HCT116 (cell line): ENCODE measurements at regions not wholly inside any gene's neighbourhood (a gene's known extent, or its start where the extent isn't known, plus 50 kb on each side); places are given as distances from the start of the nearest gene placed in this dataset.

Experiments
- ATAC-seq: fragments of 200-7000 bp; cut with Tn5 transposase; 2 replicates; pipeline ENCODE4 v1.9.1; 2020; ENCODE audit warnings: mild to moderate bottlenecking, moderate library complexity
- BruUV-seq: library from RNA; stranded (reverse); fragments of 400-500 nt; replicated peaks from 2 replicates; lab custom pipeline; 2021; lab: Mats Ljungman, UMichigan
- CTCF ChIA-PET: fragments of 300-600 bp; sonication (Branson Sonifier 250); formaldehyde crosslinking; loops from one replicate; lab custom pipeline; 2021; ENCODE audit warnings: antibody characterized with exemption; lab: Charles Lee
- POLR2A ChIA-PET: fragments of 300-600, 350-600 bp; sonication (Branson Sonifier 250); formaldehyde crosslinking; loops from one replicate; lab custom pipeline; 2021; ENCODE audit warnings: antibody characterized with exemption; lab: Charles Lee
- RAD21 ChIA-PET, 2 experiments: fragments of 300-600 bp; sonication (Branson Sonifier 250); formaldehyde crosslinking; loops; one replicate each; lab custom pipeline; 2023; ENCODE audit warnings: low total read pairs in 2 of 2; ENCODE audit not compliant: uncharacterized antibody in 2 of 2, unreplicated experiment in 2 of 2, low non-redundant PET in 1 of 2; lab: Charles Lee
- DNase-seq: peaks from one replicate; pipeline ENCODE4 v3.0.0-alpha.2; 2010; ENCODE audit warnings: low read depth, low spot score
- H2AFZ ChIP-seq: fragments of 200-600 bp; shearing (Covaris generic), sonication (generic); 2 replicates; pipeline ENCODE4 v1.6.1; 2017; ENCODE audit warnings: low read depth, mixed run types, mixed read lengths, antibody characterized with exemption, low read length; ENCODE audit not compliant: poor library complexity, severe bottlenecking
- H3K27ac ChIP-seq: 2 replicates; pipeline ENCODE4 v1.5.1; 2012; ENCODE audit warnings: low read depth, low read length
- H3K27me3 ChIP-seq: fragments of 200-600 bp; sonication (generic); 2 replicates; pipeline ENCODE4 v1.6.1; 2016; ENCODE audit warnings: mixed run types, low read length, mixed read lengths; ENCODE audit not compliant: insufficient read depth
- H3K36me3 ChIP-seq, 2 experiments: fragments of 200-500 bp in 1 of 2; fragments of 200-600 bp in 1 of 2; sonication (Bioruptor generic) in 1 of 2; sonication (generic) in 1 of 2; 2 replicates each; pipeline versions ENCODE4 v1.5.1 to v1.6.1; 2014 to 2016; ENCODE audit warnings: low read length in 2 of 2, inconsistent platforms in 1 of 2, mixed read lengths in 1 of 2, mixed run types in 1 of 2; ENCODE audit not compliant: insufficient read depth in 2 of 2, control insufficient read depth in 1 of 2
- H3K4me1 ChIP-seq, 2 experiments: fragments of 200-600 bp in 1 of 2; sonication (generic) in 1 of 2; 2 replicates each; pipeline versions ENCODE4 v1.5.1 to v1.6.1; 2012 to 2017; ENCODE audit warnings: low read length in 2 of 2, inconsistent platforms in 1 of 2, mild to moderate bottlenecking in 1 of 2, mixed read lengths in 1 of 2, mixed run types in 1 of 2, moderate library complexity in 1 of 2; ENCODE audit not compliant: insufficient read depth in 2 of 2, control insufficient read depth in 1 of 2
- H3K4me2 ChIP-seq: fragments of 200-600 bp; sonication (generic); 2 replicates; pipeline ENCODE4 v1.6.1; 2017; ENCODE audit warnings: mixed run types, low read length, mixed read lengths
- H3K4me3 ChIP-seq, 2 experiments: fragments of 200-600 bp in 1 of 2; sonication (generic) in 1 of 2; replicated peaks in 1 of 2; 2 replicates each; pipeline ENCODE4 v1.5.1; 2011 to 2016; ENCODE audit warnings: low read length in 2 of 2, control low read depth in 1 of 2, low read depth in 1 of 2, mild to moderate bottlenecking in 1 of 2, mixed read lengths in 1 of 2, mixed run types in 1 of 2
- H3K79me2 ChIP-seq: fragments of 200-600 bp; sonication (generic); 2 replicates; pipeline ENCODE4 v1.6.1; 2017; ENCODE audit warnings: mild to moderate bottlenecking, mixed run types, low read length, moderate library complexity, mixed read lengths; ENCODE audit not compliant: insufficient read depth
- H3K9ac ChIP-seq: fragments of 200-600 bp; sonication (generic); 2 replicates; pipeline ENCODE4 v1.6.1; 2016; ENCODE audit warnings: low read length, mixed read lengths
- H3K9me2 ChIP-seq: fragments of 200-600 bp; sonication (generic), shearing (Covaris generic); 2 replicates; pipeline ENCODE4 v1.6.1; 2017; ENCODE audit warnings: mixed run types, mild to moderate bottlenecking, moderate library complexity; ENCODE audit not compliant: insufficient read depth
- H3K9me3 ChIP-seq, 2 experiments: fragments of 200-500 bp in 1 of 2; fragments of 200-600 bp in 1 of 2; sonication (Bioruptor generic) in 1 of 2; sonication (generic) in 1 of 2; 2 replicates each; pipeline ENCODE4 v1.6.1; 2014 to 2017; ENCODE audit warnings: low read length in 2 of 2, mixed read lengths in 2 of 2, inconsistent platforms in 1 of 2, low read depth in 1 of 2, mild to moderate bottlenecking in 1 of 2, mixed run types in 1 of 2, moderate library complexity in 1 of 2; ENCODE audit not compliant: control insufficient read depth in 1 of 2, insufficient read depth in 1 of 2
- H4K20me1 ChIP-seq: fragments of 200-600 bp; sonication (generic), shearing (Covaris generic); 2 replicates; pipeline ENCODE4 v1.6.1; 2017; ENCODE audit warnings: mixed run types, mild to moderate bottlenecking, moderate library complexity; ENCODE audit not compliant: insufficient read depth
- CBX3 ChIP-seq: IDR thresholded peaks from 2 replicates; pipeline ENCODE4 v1.6.1; 2012; ENCODE audit warnings: low read depth
- FOSL1 ChIP-seq: IDR thresholded peaks from 2 replicates; pipeline ENCODE4 v1.6.1; 2012; ENCODE audit warnings: low read depth
- POLR2AphosphoS5 ChIP-seq: IDR thresholded peaks from 2 replicates; pipeline ENCODE4 v1.6.1; 2011; ENCODE audit warnings: mild to moderate bottlenecking, low read depth, low read length, moderate library complexity
- SP1 ChIP-seq: IDR thresholded peaks from 2 replicates; pipeline ENCODE4 v1.6.1; 2012; ENCODE audit warnings: low read depth
- SRF ChIP-seq: IDR thresholded peaks from 2 replicates; pipeline ENCODE4 v1.6.1; 2012; ENCODE audit warnings: low read depth
- ZNF274 ChIP-seq: fragments of 200-500 bp; sonication (Bioruptor generic); IDR thresholded peaks from 2 replicates; pipeline ENCODE4 v1.6.1; 2014; ENCODE audit warnings: mild to moderate bottlenecking, low read depth, low read length, inconsistent platforms
- intact Hi-C: fragments of 100-400 bp; cut with micrococcal nuclease; formaldehyde crosslinking; loops from 2 replicates; pipeline ENCODE4 v1.10.0; 2022
- TF ChIP-seq, protein P1 (sequence below): IDR thresholded peaks from 2 replicates; pipeline ENCODE4 v1.6.1; 2012; ENCODE audit warnings: low read depth
- TF ChIP-seq, protein P2 (sequence below): IDR thresholded peaks from 2 replicates; pipeline ENCODE4 v1.6.1; 2011; ENCODE audit warnings: mild to moderate bottlenecking, low read length, moderate library complexity; ENCODE audit not compliant: insufficient replicate concordance; ENCODE audit errors: extremely low read depth
- TF ChIP-seq, protein P3 (sequence below): IDR thresholded peaks from 2 replicates; pipeline ENCODE4 v1.6.1; 2012
- TF ChIP-seq, protein P4 (sequence below), 3 experiments: fragments of 200-600 bp in 1 of 3; sonication (generic) in 1 of 3; IDR thresholded peaks in 2 of 3; conservative IDR thresholded peaks in 1 of 3; 2 replicates each; pipeline ENCODE4 v1.5.1; 2012 to 2017; ENCODE audit warnings: low read depth in 2 of 3, low read length in 2 of 3, antibody characterized with exemption in 1 of 3, borderline replicate concordance in 1 of 3, control low read depth in 1 of 3, mild to moderate bottlenecking in 1 of 3, mixed read lengths in 1 of 3, mixed run types in 1 of 3, moderate library complexity in 1 of 3; ENCODE audit not compliant: insufficient read depth in 1 of 3

DNA sequence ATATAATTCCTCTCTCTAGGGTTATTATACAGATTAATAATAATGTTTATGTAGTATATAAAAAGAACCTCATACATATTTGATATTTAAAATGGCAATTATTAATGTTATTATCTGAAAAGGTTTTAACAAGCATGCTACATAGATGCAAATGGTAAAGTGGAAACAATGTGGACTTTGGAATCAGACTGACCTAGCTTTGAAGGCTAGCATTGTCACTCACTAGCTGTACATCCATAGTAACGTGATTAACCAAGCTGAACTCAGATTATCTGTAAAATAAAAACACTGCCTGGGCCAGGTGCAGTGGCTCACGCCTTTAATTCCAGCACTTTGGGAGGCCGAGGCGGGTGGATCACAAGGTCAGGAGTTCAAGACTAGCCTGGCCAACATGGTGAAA lies 233.7 kb upstream of the SPRY1 start (continued):
- TF ChIP-seq, protein P1, sequence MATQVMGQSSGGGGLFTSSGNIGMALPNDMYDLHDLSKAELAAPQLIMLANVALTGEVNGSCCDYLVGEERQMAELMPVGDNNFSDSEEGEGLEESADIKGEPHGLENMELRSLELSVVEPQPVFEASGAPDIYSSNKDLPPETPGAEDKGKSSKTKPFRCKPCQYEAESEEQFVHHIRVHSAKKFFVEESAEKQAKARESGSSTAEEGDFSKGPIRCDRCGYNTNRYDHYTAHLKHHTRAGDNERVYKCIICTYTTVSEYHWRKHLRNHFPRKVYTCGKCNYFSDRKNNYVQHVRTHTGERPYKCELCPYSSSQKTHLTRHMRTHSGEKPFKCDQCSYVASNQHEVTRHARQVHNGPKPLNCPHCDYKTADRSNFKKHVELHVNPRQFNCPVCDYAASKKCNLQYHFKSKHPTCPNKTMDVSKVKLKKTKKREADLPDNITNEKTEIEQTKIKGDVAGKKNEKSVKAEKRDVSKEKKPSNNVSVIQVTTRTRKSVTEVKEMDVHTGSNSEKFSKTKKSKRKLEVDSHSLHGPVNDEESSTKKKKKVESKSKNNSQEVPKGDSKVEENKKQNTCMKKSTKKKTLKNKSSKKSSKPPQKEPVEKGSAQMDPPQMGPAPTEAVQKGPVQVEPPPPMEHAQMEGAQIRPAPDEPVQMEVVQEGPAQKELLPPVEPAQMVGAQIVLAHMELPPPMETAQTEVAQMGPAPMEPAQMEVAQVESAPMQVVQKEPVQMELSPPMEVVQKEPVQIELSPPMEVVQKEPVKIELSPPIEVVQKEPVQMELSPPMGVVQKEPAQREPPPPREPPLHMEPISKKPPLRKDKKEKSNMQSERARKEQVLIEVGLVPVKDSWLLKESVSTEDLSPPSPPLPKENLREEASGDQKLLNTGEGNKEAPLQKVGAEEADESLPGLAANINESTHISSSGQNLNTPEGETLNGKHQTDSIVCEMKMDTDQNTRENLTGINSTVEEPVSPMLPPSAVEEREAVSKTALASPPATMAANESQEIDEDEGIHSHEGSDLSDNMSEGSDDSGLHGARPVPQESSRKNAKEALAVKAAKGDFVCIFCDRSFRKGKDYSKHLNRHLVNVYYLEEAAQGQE: no peak
- no peak for TF ChIP-seq CBX3
- TF ChIP-seq ZNF274: no peak

DNA sequence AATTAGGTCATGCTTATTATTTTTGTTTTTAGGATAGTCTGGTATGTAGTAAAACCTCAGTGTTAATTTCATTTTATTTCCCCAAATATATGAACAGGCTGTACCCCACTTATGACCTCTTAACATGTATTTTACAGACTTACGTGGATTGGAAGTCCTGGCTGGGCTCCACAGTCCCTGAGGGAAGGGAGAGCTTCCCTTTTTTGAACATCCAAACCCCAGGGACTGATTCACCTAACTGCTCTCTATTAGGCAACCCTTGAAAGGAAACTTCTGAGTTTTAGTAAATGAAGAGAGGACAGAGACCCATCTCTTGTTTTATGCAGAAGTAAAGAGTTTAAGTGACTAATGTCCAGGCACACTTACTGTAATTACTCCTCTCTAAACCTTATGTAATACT lies 233.1 kb upstream of the SPRY1 start:
- Histone ChIP-seq H3K9ac (no peak overlapping the region), H3K9me2 (no peaks in the 10 kb centered on the region), H3K4me3 (no peak overlapping the region)
- RAD21 ChIA-PET: no interaction called here
- TF ChIP-seq CBX3 (no peak), SP1 (no peak), POLR2AphosphoS5 (no peak), SRF (no peak), FOSL1 (no peak)
- TF ChIP-seq, protein P2, sequence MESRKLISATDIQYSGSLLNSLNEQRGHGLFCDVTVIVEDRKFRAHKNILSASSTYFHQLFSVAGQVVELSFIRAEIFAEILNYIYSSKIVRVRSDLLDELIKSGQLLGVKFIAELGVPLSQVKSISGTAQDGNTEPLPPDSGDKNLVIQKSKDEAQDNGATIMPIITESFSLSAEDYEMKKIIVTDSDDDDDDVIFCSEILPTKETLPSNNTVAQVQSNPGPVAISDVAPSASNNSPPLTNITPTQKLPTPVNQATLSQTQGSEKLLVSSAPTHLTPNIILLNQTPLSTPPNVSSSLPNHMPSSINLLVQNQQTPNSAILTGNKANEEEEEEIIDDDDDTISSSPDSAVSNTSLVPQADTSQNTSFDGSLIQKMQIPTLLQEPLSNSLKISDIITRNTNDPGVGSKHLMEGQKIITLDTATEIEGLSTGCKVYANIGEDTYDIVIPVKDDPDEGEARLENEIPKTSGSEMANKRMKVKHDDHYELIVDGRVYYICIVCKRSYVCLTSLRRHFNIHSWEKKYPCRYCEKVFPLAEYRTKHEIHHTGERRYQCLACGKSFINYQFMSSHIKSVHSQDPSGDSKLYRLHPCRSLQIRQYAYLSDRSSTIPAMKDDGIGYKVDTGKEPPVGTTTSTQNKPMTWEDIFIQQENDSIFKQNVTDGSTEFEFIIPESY: no peak
- TF ChIP-seq, protein P3, sequence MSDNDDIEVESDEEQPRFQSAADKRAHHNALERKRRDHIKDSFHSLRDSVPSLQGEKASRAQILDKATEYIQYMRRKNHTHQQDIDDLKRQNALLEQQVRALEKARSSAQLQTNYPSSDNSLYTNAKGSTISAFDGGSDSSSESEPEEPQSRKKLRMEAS: no peak
- TF ChIP-seq, protein P4, sequence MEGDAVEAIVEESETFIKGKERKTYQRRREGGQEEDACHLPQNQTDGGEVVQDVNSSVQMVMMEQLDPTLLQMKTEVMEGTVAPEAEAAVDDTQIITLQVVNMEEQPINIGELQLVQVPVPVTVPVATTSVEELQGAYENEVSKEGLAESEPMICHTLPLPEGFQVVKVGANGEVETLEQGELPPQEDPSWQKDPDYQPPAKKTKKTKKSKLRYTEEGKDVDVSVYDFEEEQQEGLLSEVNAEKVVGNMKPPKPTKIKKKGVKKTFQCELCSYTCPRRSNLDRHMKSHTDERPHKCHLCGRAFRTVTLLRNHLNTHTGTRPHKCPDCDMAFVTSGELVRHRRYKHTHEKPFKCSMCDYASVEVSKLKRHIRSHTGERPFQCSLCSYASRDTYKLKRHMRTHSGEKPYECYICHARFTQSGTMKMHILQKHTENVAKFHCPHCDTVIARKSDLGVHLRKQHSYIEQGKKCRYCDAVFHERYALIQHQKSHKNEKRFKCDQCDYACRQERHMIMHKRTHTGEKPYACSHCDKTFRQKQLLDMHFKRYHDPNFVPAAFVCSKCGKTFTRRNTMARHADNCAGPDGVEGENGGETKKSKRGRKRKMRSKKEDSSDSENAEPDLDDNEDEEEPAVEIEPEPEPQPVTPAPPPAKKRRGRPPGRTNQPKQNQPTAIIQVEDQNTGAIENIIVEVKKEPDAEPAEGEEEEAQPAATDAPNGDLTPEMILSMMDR (IDR thresholded peaks at IDR 0.05 in 2 of 3, conservative IDR thresholded peaks at IDR 0.05 in 1 of 3; ENCODE audit: borderline replicate concordance in 1 of 3, insufficient read depth in 1 of 3, low read depth in 2 of 3, low read length in 2 of 3): no peak
- TF ChIP-seq, all 23 proteins: peak for 0
- 0 out of 2 replicates have a peak, but pooled peaks cover 3% of the 10 kb centered on the region for H4K20me1 ChIP-seq
- H3K4me2 ChIP-seq: no peak overlapping the region
- no peak for DNase-seq
- H3K27ac ChIP-seq: no peak overlapping the region
- no peaks in the 10 kb centered on the region for H3K79me2 ChIP-seq
- H3K36me3 ChIP-seq: no peaks in the 10 kb centered on the region
- no peak overlapping the region for H2AFZ ChIP-seq
- no peaks in the 10 kb centered on the region for H3K27me3 ChIP-seq
- H3K9me3 ChIP-seq: no peaks in the 10 kb centered on the region
- H3K4me1 ChIP-seq: no peaks in the 10 kb centered on the region; a peak in 1 of 4 replicates
- no TSS peak for BruUV-seq
- CTCF ChIA-PET: no interaction called here
- intact Hi-C loops: no loop called here
- ATAC-seq: no peak
- POLR2A ChIA-PET: no interaction called here
